ENCODE measurements at regions not wholly inside any gene's neighbourhood (a gene's known extent, or its start where the extent isn't known, plus 50 kb on each side); places are given as distances from the start of the nearest gene placed in this dataset.

GRCh38 chr1:36743286-36744005 is 260.7 kb upstream of the CSF3R start:
- DNase-seq (ENCODE audit: low read depth, low spot score) = no peak
- CTCF ChIA-PET = no interaction called here
- Histone ChIP-seq H3K27ac (ENCODE audit: low read depth, low read length) (no peak overlapping the region), H3K9me3 (ENCODE audit: control insufficient read depth, insufficient read depth, low read length) (no peaks in the 10 kb centered on the region), H3K4me3 (ENCODE audit: low read depth, low read length) (no peak overlapping the region), H3K27me3 (ENCODE audit: control insufficient read depth, insufficient read depth, low read length) (no peaks in the 10 kb centered on the region)
- no peak for TF ChIP-seq CTCF (IDR thresholded peaks at IDR 0.05; ENCODE audit: low read depth, low read length)
- POLR2A ChIA-PET = no interaction called here

- no peak for DNase-seq (ENCODE audit: low read depth, low spot score)
- TF ChIP-seq CTCF (IDR thresholded peaks at IDR 0.05; ENCODE audit: low read depth, low read length) = no peak
- H3K27ac ChIP-seq (ENCODE audit: low read depth, low read length) = no peak overlapping the region
- no peaks in the 10 kb centered on the region for H3K9me3 ChIP-seq (ENCODE audit: control insufficient read depth, insufficient read depth, low read length)
- no peak overlapping the region for H3K4me3 ChIP-seq (ENCODE audit: low read depth, low read length)
- POLR2A ChIA-PET = no interaction called here
- peaks cover 2% of the 10 kb centered on the region for H3K27me3 ChIP-seq (ENCODE audit: control insufficient read depth, insufficient read depth, low read length)
- CTCF ChIA-PET = no interaction called here
These were observed 258.4 kb upstream of the CSF3R start for GRCh38 chr1:36741066-36741465.

- ChIA-PET CTCF (no interaction called here), POLR2A (no interaction called here)
- Histone ChIP-seq H3K9me3 (ENCODE audit: control insufficient read depth, insufficient read depth, low read length) (no peaks in the 10 kb centered on the region), H3K27me3 (ENCODE audit: control insufficient read depth, insufficient read depth, low read length) (peaks cover 4% of the 10 kb centered on the region), H3K4me3 (ENCODE audit: low read depth, low read length) (no peak overlapping the region), H3K27ac (ENCODE audit: low read depth, low read length) (no peak overlapping the region)
- TF ChIP-seq CTCF (IDR thresholded peaks at IDR 0.05; ENCODE audit: low read depth, low read length) = no peak
- DNase-seq (ENCODE audit: low read depth, low spot score) = no peak
These were observed 257.7 kb upstream of the CSF3R start for GRCh38 chr1:36740446-36740845.

- H3K27me3 ChIP-seq (ENCODE audit: control insufficient read depth, insufficient read depth, low read length) = peaks cover 4% of the 10 kb centered on the region
- DNase-seq (ENCODE audit: low read depth, low spot score) = no peak
- ChIA-PET POLR2A (no interaction called here), CTCF (no interaction called here)
- H3K27ac ChIP-seq (ENCODE audit: low read depth, low read length) = no peak overlapping the region
- no peaks in the 10 kb centered on the region for H3K9me3 ChIP-seq (ENCODE audit: control insufficient read depth, insufficient read depth, low read length)
- no peak for TF ChIP-seq CTCF (IDR thresholded peaks at IDR 0.05; ENCODE audit: low read depth, low read length)
- H3K4me3 ChIP-seq (ENCODE audit: low read depth, low read length) = no peak overlapping the region
These were observed 257.1 kb upstream of the CSF3R start for GRCh38 chr1:36739703-36740289.

GRCh38 chr1:36738245-36738644 is 255.5 kb upstream of the CSF3R start:
- no peak overlapping the region for H3K27ac ChIP-seq (ENCODE audit: low read depth, low read length)
- no peaks in the 10 kb centered on the region for H3K9me3 ChIP-seq (ENCODE audit: control insufficient read depth, insufficient read depth, low read length)
- POLR2A ChIA-PET = no interaction called here
- TF ChIP-seq CTCF (IDR thresholded peaks at IDR 0.05; ENCODE audit: low read depth, low read length) = no peak
- CTCF ChIA-PET = no interaction called here
- DNase-seq (ENCODE audit: low read depth, low spot score) = no peak
- H3K27me3 ChIP-seq (ENCODE audit: control insufficient read depth, insufficient read depth, low read length) = peaks cover 4% of the 10 kb centered on the region
- H3K4me3 ChIP-seq (ENCODE audit: low read depth, low read length) = no peak overlapping the region

Data from AG04450 (cell line).